ENCODE measurements at regions not wholly inside any gene's neighbourhood (a gene's known extent, or its start where the extent isn't known, plus 50 kb on each side); places are given as distances from the start of the nearest gene placed in this dataset.

GRCh38 chr2:104033399-104033798, 820.5 kb upstream of the POU3F3 start:
- no peaks in the 10 kb centered on the region for H3K9me3 Mint-ChIP-seq
- H3K27ac Mint-ChIP-seq, result no peak overlapping the region
- H3K27me3 Mint-ChIP-seq (ENCODE audit: insufficient read depth), result no peaks in the 10 kb centered on the region
- H3K36me3 Mint-ChIP-seq (ENCODE audit: low read depth), result no peaks in the 10 kb centered on the region
- no peak overlapping the region for H3K4me3 Mint-ChIP-seq
- DNase-seq (ENCODE audit: low spot score), result no peak
- intact Hi-C loops (cut with micrococcal nuclease), result no loop called here
- H3K4me1 Mint-ChIP-seq (ENCODE audit: low read depth), result no peaks in the 10 kb centered on the region

- Mint-ChIP-seq H3K4me3 (no peak overlapping the region), H3K4me1 (ENCODE audit: low read depth) (no peaks in the 10 kb centered on the region), H3K36me3 (ENCODE audit: low read depth) (no peaks in the 10 kb centered on the region), H3K27ac (no peak overlapping the region), H3K27me3 (ENCODE audit: insufficient read depth) (no peaks in the 10 kb centered on the region), H3K9me3 (no peaks in the 10 kb centered on the region)
- intact Hi-C loops (cut with micrococcal nuclease), result no loop called here
- no peak for DNase-seq (ENCODE audit: low spot score)
Observed at GRCh38 chr2:104040771-104041170, 813.1 kb upstream of the POU3F3 start.

GRCh38 chr2:104041351-104041750, 812.6 kb upstream of the POU3F3 start:
- intact Hi-C loops (cut with micrococcal nuclease), result no loop called here
- Mint-ChIP-seq H3K27me3 (ENCODE audit: insufficient read depth) (no peaks in the 10 kb centered on the region), H3K4me1 (ENCODE audit: low read depth) (no peaks in the 10 kb centered on the region), H3K36me3 (ENCODE audit: low read depth) (no peaks in the 10 kb centered on the region), H3K9me3 (no peaks in the 10 kb centered on the region), H3K4me3 (no peak overlapping the region), H3K27ac (no peak overlapping the region)
- DNase-seq (ENCODE audit: low spot score), result no peak

GRCh38 chr2:104043864-104044263, 810.1 kb upstream of the POU3F3 start:
- H3K27me3 Mint-ChIP-seq (ENCODE audit: insufficient read depth), result no peaks in the 10 kb centered on the region
- no peak overlapping the region for H3K4me3 Mint-ChIP-seq
- H3K9me3 Mint-ChIP-seq, result no peaks in the 10 kb centered on the region
- intact Hi-C loops (cut with micrococcal nuclease), result no loop called here
- no peak overlapping the region for H3K27ac Mint-ChIP-seq
- no peaks in the 10 kb centered on the region for H3K36me3 Mint-ChIP-seq (ENCODE audit: low read depth)
- H3K4me1 Mint-ChIP-seq (ENCODE audit: low read depth), result no peaks in the 10 kb centered on the region
- no peak for DNase-seq (ENCODE audit: low spot score)

GRCh38 chr2:104045071-104045470, 808.8 kb upstream of the POU3F3 start:
- no peak overlapping the region for H3K4me3 Mint-ChIP-seq
- H3K27me3 Mint-ChIP-seq (ENCODE audit: insufficient read depth), result no peaks in the 10 kb centered on the region
- no peak for DNase-seq (ENCODE audit: low spot score)
- no peaks in the 10 kb centered on the region for H3K4me1 Mint-ChIP-seq (ENCODE audit: low read depth)
- no peak overlapping the region for H3K27ac Mint-ChIP-seq
- H3K9me3 Mint-ChIP-seq, result no peaks in the 10 kb centered on the region
- intact Hi-C loops (cut with micrococcal nuclease), result no loop called here
- H3K36me3 Mint-ChIP-seq (ENCODE audit: low read depth), result no peaks in the 10 kb centered on the region

GRCh38 chr2:104046466-104046865, 807.4 kb upstream of the POU3F3 start:
- H3K36me3 Mint-ChIP-seq (ENCODE audit: low read depth), result no peaks in the 10 kb centered on the region
- no peak for DNase-seq (ENCODE audit: low spot score)
- intact Hi-C loops (cut with micrococcal nuclease), result no loop called here
- no peaks in the 10 kb centered on the region for H3K9me3 Mint-ChIP-seq
- no peak overlapping the region for H3K4me3 Mint-ChIP-seq
- no peaks in the 10 kb centered on the region for H3K4me1 Mint-ChIP-seq (ENCODE audit: low read depth)
- H3K27ac Mint-ChIP-seq, result no peak overlapping the region
- no peaks in the 10 kb centered on the region for H3K27me3 Mint-ChIP-seq (ENCODE audit: insufficient read depth)

GRCh38 chr2:104047516-104047915, 806.4 kb upstream of the POU3F3 start:
- DNase-seq (ENCODE audit: low spot score), result no peak
- H3K4me3 Mint-ChIP-seq, result no peak overlapping the region
- intact Hi-C loops (cut with micrococcal nuclease), result no loop called here
- H3K36me3 Mint-ChIP-seq (ENCODE audit: low read depth), result no peaks in the 10 kb centered on the region
- H3K4me1 Mint-ChIP-seq (ENCODE audit: low read depth), result no peaks in the 10 kb centered on the region
- no peak overlapping the region for H3K27ac Mint-ChIP-seq
- H3K9me3 Mint-ChIP-seq, result no peaks in the 10 kb centered on the region
- H3K27me3 Mint-ChIP-seq (ENCODE audit: insufficient read depth), result no peaks in the 10 kb centered on the region

GRCh38 chr2:104049438-104049837, 804.5 kb upstream of the POU3F3 start:
- H3K27me3 Mint-ChIP-seq (ENCODE audit: insufficient read depth), result no peaks in the 10 kb centered on the region
- DNase-seq (ENCODE audit: low spot score), result no peak
- H3K4me3 Mint-ChIP-seq, result no peak overlapping the region
- no peaks in the 10 kb centered on the region for H3K4me1 Mint-ChIP-seq (ENCODE audit: low read depth)
- no peaks in the 10 kb centered on the region for H3K36me3 Mint-ChIP-seq (ENCODE audit: low read depth)
- H3K9me3 Mint-ChIP-seq, result no peaks in the 10 kb centered on the region
- intact Hi-C loops (cut with micrococcal nuclease), result no loop called here
- H3K27ac Mint-ChIP-seq, result no peak overlapping the region

- no peak for DNase-seq (ENCODE audit: low spot score)
- Mint-ChIP-seq H3K9me3 (no peaks in the 10 kb centered on the region), H3K4me3 (no peak overlapping the region), H3K27ac (no peak overlapping the region), H3K36me3 (ENCODE audit: low read depth) (no peaks in the 10 kb centered on the region), H3K4me1 (ENCODE audit: low read depth) (no peaks in the 10 kb centered on the region), H3K27me3 (ENCODE audit: insufficient read depth) (no peaks in the 10 kb centered on the region)
- intact Hi-C loops (cut with micrococcal nuclease), result no loop called here
Observed at GRCh38 chr2:104049981-104050380, 803.9 kb upstream of the POU3F3 start.

- DNase-seq (ENCODE audit: low spot score), result no peak
- Mint-ChIP-seq H3K4me1 (ENCODE audit: low read depth) (no peaks in the 10 kb centered on the region), H3K27ac (no peak overlapping the region), H3K4me3 (no peak overlapping the region), H3K36me3 (ENCODE audit: low read depth) (no peaks in the 10 kb centered on the region), H3K27me3 (ENCODE audit: insufficient read depth) (no peaks in the 10 kb centered on the region), H3K9me3 (no peaks in the 10 kb centered on the region)
- intact Hi-C loops (cut with micrococcal nuclease), result no loop called here
Observed at GRCh38 chr2:104050656-104051242, 803.2 kb upstream of the POU3F3 start.

GRCh38 chr2:104051766-104052165, 802.1 kb upstream of the POU3F3 start:
- H3K36me3 Mint-ChIP-seq (ENCODE audit: low read depth), result no peaks in the 10 kb centered on the region
- H3K27ac Mint-ChIP-seq, result no peak overlapping the region
- intact Hi-C loops (cut with micrococcal nuclease), result no loop called here
- no peaks in the 10 kb centered on the region for H3K9me3 Mint-ChIP-seq
- no peaks in the 10 kb centered on the region for H3K4me1 Mint-ChIP-seq (ENCODE audit: low read depth)
- H3K4me3 Mint-ChIP-seq, result no peak overlapping the region
- no peak for DNase-seq (ENCODE audit: low spot score)
- H3K27me3 Mint-ChIP-seq (ENCODE audit: insufficient read depth), result no peaks in the 10 kb centered on the region

- H3K9me3 Mint-ChIP-seq, result no peaks in the 10 kb centered on the region
- H3K27me3 Mint-ChIP-seq (ENCODE audit: insufficient read depth), result no peaks in the 10 kb centered on the region
- no peak for DNase-seq (ENCODE audit: low spot score)
- intact Hi-C loops (cut with micrococcal nuclease), result no loop called here
- H3K27ac Mint-ChIP-seq, result no peak overlapping the region
- H3K4me1 Mint-ChIP-seq (ENCODE audit: low read depth), result no peaks in the 10 kb centered on the region
- no peak overlapping the region for H3K4me3 Mint-ChIP-seq
- no peaks in the 10 kb centered on the region for H3K36me3 Mint-ChIP-seq (ENCODE audit: low read depth)
Observed at GRCh38 chr2:104052356-104052755, 801.6 kb upstream of the POU3F3 start.

- H3K27me3 Mint-ChIP-seq (ENCODE audit: insufficient read depth), result no peaks in the 10 kb centered on the region
- H3K9me3 Mint-ChIP-seq, result no peaks in the 10 kb centered on the region
- H3K4me3 Mint-ChIP-seq, result no peak overlapping the region
- no peaks in the 10 kb centered on the region for H3K4me1 Mint-ChIP-seq (ENCODE audit: low read depth)
- DNase-seq (ENCODE audit: low spot score), result no peak
- H3K27ac Mint-ChIP-seq, result no peak overlapping the region
- intact Hi-C loops (cut with micrococcal nuclease), result no loop called here
- no peaks in the 10 kb centered on the region for H3K36me3 Mint-ChIP-seq (ENCODE audit: low read depth)
Observed at GRCh38 chr2:104056451-104056850, 797.5 kb upstream of the POU3F3 start.

- H3K9me3 Mint-ChIP-seq, result no peaks in the 10 kb centered on the region
- no peaks in the 10 kb centered on the region for H3K36me3 Mint-ChIP-seq (ENCODE audit: low read depth)
- no peak for DNase-seq (ENCODE audit: low spot score)
- no peak overlapping the region for H3K27ac Mint-ChIP-seq
- H3K4me1 Mint-ChIP-seq (ENCODE audit: low read depth), result no peaks in the 10 kb centered on the region
- H3K27me3 Mint-ChIP-seq (ENCODE audit: insufficient read depth), result no peaks in the 10 kb centered on the region
- no peak overlapping the region for H3K4me3 Mint-ChIP-seq
- intact Hi-C loops (cut with micrococcal nuclease), result no loop called here
Observed at GRCh38 chr2:104068665-104069064, 785.2 kb upstream of the POU3F3 start.

All from activated T-helper 1 cell treated with anti-CD3 and anti-CD28 coated beads, Interleukin-12 subunit alpha, Interleukin-12 subunit beta, Interleukin-2, Interleukin-4 antibody, amounts not matched to agents 30 ng/mL and 10 ng/mL and 1 ng/mL, durations not matched to agents 14 hours and 24 hours and 36 hours (primary cell).